IMR-90 (cell line): ENCODE measurements at regions not wholly inside any gene's neighbourhood (a gene's known extent, or its start where the extent isn't known, plus 50 kb on each side); places are given as distances from the start of the nearest gene placed in this dataset.

Experiments used
- ATAC-seq: fragments of 200-7000 bp; cut with Tn5 transposase; 2 replicates; pipeline ENCODE4 v1.9.1; 2020; ENCODE audit warnings: low read depth, mild to moderate bottlenecking, moderate library complexity
- BruUV-seq: library from RNA; stranded (reverse); fragments of 400-500 nt; replicated peaks from 2 replicates; lab custom pipeline; 2021; lab: Mats Ljungman, UMichigan
- CTCF ChIA-PET: fragments of 300-600 bp; formaldehyde crosslinking; extraction: SDS; loops from one replicate; lab custom pipeline; 2021; ENCODE audit warnings: antibody characterized with exemption; lab: Yijun Ruan, JAX
- POLR2A ChIA-PET: fragments of 300-600 bp; sonication (Branson Sonifier 250); formaldehyde crosslinking; loops from one replicate; lab custom pipeline; 2022; ENCODE audit warnings: antibody characterized with exemption; ENCODE audit not compliant: unreplicated experiment; lab: Charles Lee
- DNase-seq: peaks from one replicate; pipeline ENCODE4 v3.0.0; 2013
- H2AFZ ChIP-seq: replicated peaks from 2 replicates; pipeline ENCODE3; 2013; ENCODE audit warnings: low read length, mild to moderate bottlenecking; ENCODE audit not compliant: poor library complexity
- H2AK5ac ChIP-seq: 2 replicates; pipeline ENCODE4 v1.6.1; 2013; ENCODE audit warnings: low read depth, low read length, inconsistent platforms
- H2AK9ac ChIP-seq: replicated peaks from 2 replicates; pipeline ENCODE3; 2013; ENCODE audit warnings: mild to moderate bottlenecking, low read depth, low read length, moderate library complexity; ENCODE audit not compliant: poor library complexity
- H2BK120ac ChIP-seq: 2 replicates; pipeline ENCODE4 v1.6.1; 2013; ENCODE audit warnings: low read depth, low read length, inconsistent platforms
- H2BK15ac ChIP-seq: 3 replicates; pipeline ENCODE4 v1.6.1; 2013; ENCODE audit warnings: low read depth, low read length, inconsistent platforms
- H2BK20ac ChIP-seq: 2 replicates; pipeline ENCODE4 v1.6.1; 2013; ENCODE audit warnings: low read depth, mild to moderate bottlenecking, inconsistent platforms, low read length, moderate library complexity
- H2BK5ac ChIP-seq: 2 replicates; pipeline ENCODE4 v1.6.1; 2013; ENCODE audit warnings: mild to moderate bottlenecking, low read depth, low read length, inconsistent platforms; ENCODE audit not compliant: poor library complexity, severe bottlenecking
- H3K14ac ChIP-seq: replicated peaks from 2 replicates; pipeline ENCODE4 v1.6.1; 2013; ENCODE audit warnings: low read depth, low read length, inconsistent platforms
- H3K18ac ChIP-seq: 2 replicates; pipeline ENCODE4 v1.6.1; 2013; ENCODE audit warnings: low read depth, low read length, control low read depth
- H3K23ac ChIP-seq: 2 replicates; pipeline ENCODE4 v1.6.1; 2013; ENCODE audit warnings: low read depth, low read length, inconsistent platforms
- H3K27ac ChIP-seq: 2 replicates; pipeline ENCODE4 v1.5.1; 2013; ENCODE audit warnings: mild to moderate bottlenecking, control low read depth, low read length; ENCODE audit not compliant: insufficient read depth
- H3K27me3 ChIP-seq: 2 replicates; pipeline ENCODE4 v1.6.1; 2013; ENCODE audit warnings: low read length; ENCODE audit not compliant: control insufficient read depth, insufficient read depth
- H3K36me3 ChIP-seq: 2 replicates; pipeline ENCODE4 v1.6.1; 2013; ENCODE audit warnings: low read length, mixed read lengths; ENCODE audit not compliant: control insufficient read depth, insufficient read depth
- H3K4ac ChIP-seq: 2 replicates; pipeline ENCODE4 v1.6.1; 2013; ENCODE audit warnings: low read depth, low read length, inconsistent platforms
- H3K4me1 ChIP-seq: 2 replicates; pipeline ENCODE4 v1.6.1; 2013; ENCODE audit warnings: low read length, mixed read lengths; ENCODE audit not compliant: control insufficient read depth, insufficient read depth
- H3K4me2 ChIP-seq: 2 replicates; pipeline ENCODE4 v1.6.1; 2013; ENCODE audit warnings: low read depth, mild to moderate bottlenecking, control low read depth, low read length, moderate library complexity
- H3K4me3 ChIP-seq: 2 replicates; pipeline ENCODE4 v1.5.1; 2013; ENCODE audit warnings: low read depth, mild to moderate bottlenecking, control low read depth, low read length, moderate library complexity; ENCODE audit not compliant: insufficient read depth
- H3K56ac ChIP-seq: 2 replicates; pipeline ENCODE4 v1.6.1; 2013; ENCODE audit warnings: low read length, inconsistent platforms; ENCODE audit not compliant: insufficient read depth; ENCODE audit errors: extremely low read depth
- H3K79me1 ChIP-seq, 2 experiments: 2 replicates each; pipeline ENCODE4 v1.6.1; 2013; ENCODE audit warnings: low read length in 2 of 2, inconsistent platforms in 1 of 2, low read depth in 1 of 2
- H3K9ac ChIP-seq: 2 replicates; pipeline ENCODE4 v1.6.1; 2013; ENCODE audit warnings: low read depth, low read length, control low read depth
- H3K9me1 ChIP-seq: 2 replicates; pipeline ENCODE4 v1.6.1; 2013; ENCODE audit warnings: low read length, inconsistent platforms; ENCODE audit not compliant: insufficient read depth
- H3K9me3 ChIP-seq: 2 replicates; pipeline ENCODE4 v1.6.1; 2013; ENCODE audit warnings: low read length; ENCODE audit not compliant: control insufficient read depth, insufficient read depth
- H4K20me1 ChIP-seq: 2 replicates; pipeline ENCODE4 v1.6.1; 2013; ENCODE audit warnings: low read length, inconsistent platforms; ENCODE audit not compliant: insufficient read depth
- H4K5ac ChIP-seq: 2 replicates; pipeline ENCODE4 v1.6.1; 2013; ENCODE audit warnings: mild to moderate bottlenecking, low read depth, low read length, control low read depth
- H4K8ac ChIP-seq, 2 experiments: 2 replicates each; pipeline ENCODE4 v1.6.1; 2013; ENCODE audit warnings: low read depth in 2 of 2, low read length in 2 of 2, control low read depth in 1 of 2, inconsistent platforms in 1 of 2
- H4K91ac ChIP-seq: 2 replicates; pipeline ENCODE4 v1.6.1; 2013; ENCODE audit warnings: low read depth, low read length, inconsistent platforms; ENCODE audit not compliant: insufficient read depth
- BHLHE40 ChIP-seq: fragments of 150-350 bp; IDR thresholded peaks from 2 replicates; pipeline ENCODE4 v1.6.1; 2016; ENCODE audit warnings: mild to moderate bottlenecking, low read depth, low read length
- CEBPB ChIP-seq: IDR thresholded peaks from 2 replicates; pipeline ENCODE4 v1.6.1; 2012; ENCODE audit warnings: low read depth, low read length, improper control_type of control experiment
- CHD1 ChIP-seq: IDR thresholded peaks from 2 replicates; pipeline ENCODE4 v1.6.1; 2012; ENCODE audit warnings: low read depth, low read length, improper control_type of control experiment
- FOS ChIP-seq: fragments of 150-350 bp; IDR thresholded peaks from 2 replicates; pipeline ENCODE4 v1.6.1; 2016; ENCODE audit warnings: low read depth, low read length
- MAFK ChIP-seq: IDR thresholded peaks from 2 replicates; pipeline ENCODE4 v1.6.1; 2012; ENCODE audit warnings: low read depth, low read length, improper control_type of control experiment
- MAZ ChIP-seq: IDR thresholded peaks from 2 replicates; pipeline ENCODE4 v1.6.1; 2012; ENCODE audit warnings: low read depth, mild to moderate bottlenecking, low read length, improper control_type of control experiment, moderate library complexity, borderline replicate concordance
- MXI1 ChIP-seq: IDR thresholded peaks from 2 replicates; pipeline ENCODE4 v1.6.1; 2012; ENCODE audit warnings: low read depth, mild to moderate bottlenecking, low read length, moderate library complexity, borderline replicate concordance
- NFE2L2 ChIP-seq: fragments of 150-350 bp; IDR thresholded peaks from 2 replicates; pipeline ENCODE4 v1.6.1; 2016; ENCODE audit warnings: low read depth, mild to moderate bottlenecking, low read length
- POLR2A ChIP-seq: IDR thresholded peaks from 2 replicates; pipeline ENCODE4 v1.6.1; 2012; ENCODE audit warnings: mild to moderate bottlenecking, low read depth, low read length
- RAD21 ChIP-seq: IDR thresholded peaks from 2 replicates; pipeline ENCODE4 v1.6.1; 2012; ENCODE audit warnings: low read length, improper control_type of control experiment
- RCOR1 ChIP-seq: IDR thresholded peaks from 2 replicates; pipeline ENCODE4 v1.6.1; 2012; ENCODE audit warnings: mild to moderate bottlenecking, low read length, improper control_type of control experiment; ENCODE audit not compliant: insufficient replicate concordance
- RFX5 ChIP-seq: IDR thresholded peaks from 2 replicates; pipeline ENCODE4 v1.8.0; 2012; ENCODE audit warnings: low read depth, mild to moderate bottlenecking, low read length, moderate library complexity
- SMC3 ChIP-seq: fragments of 150-350 bp; IDR thresholded peaks from 2 replicates; pipeline ENCODE4 v1.6.1; 2016; ENCODE audit warnings: low read depth, mild to moderate bottlenecking, antibody characterized with exemption, low read length, moderate library complexity
- USF2 ChIP-seq: fragments of 150-350 bp; IDR thresholded peaks from 2 replicates; pipeline ENCODE4 v1.6.1; 2017; ENCODE audit warnings: mild to moderate bottlenecking, antibody characterized with exemption, low read length, low read depth
- WGBS, 2 experiments: methylation state at CpG; one replicate each; pipeline versions ENCODE4 v1.1.5 to v1.1.7; 2013; ENCODE audit warnings: missing lambda C conversion rate in 2 of 2; ENCODE audit not compliant: insufficient read length in 1 of 2; ENCODE audit errors: extremely low coverage in 2 of 2; 5-methylcytosine and 5-hydroxymethylcytosine counted together
- dilution Hi-C: fragments of 300-500 bp; cut with HindIII; formaldehyde crosslinking; loops from one replicate; pipeline ENCODE4 v1.14.3; 2018; ENCODE audit warnings: low sequenced_read_pairs; ENCODE audit not compliant: unreplicated experiment
- in situ Hi-C: fragments of 300-500 bp; cut with MboI; formaldehyde crosslinking; loops from 3 replicates; pipeline ENCODE4 v1.14.3; 2019; ENCODE audit warnings: low sequenced_read_pairs, inconsistent platforms, mixed read lengths
- intact Hi-C: fragments of 100-400 bp; cut with micrococcal nuclease; formaldehyde crosslinking; loops from 2 replicates; pipeline ENCODE4 v1.10.0; 2022
- TF ChIP-seq, protein P1 (sequence below): fragments of 150-350 bp; IDR thresholded peaks from 2 replicates; pipeline ENCODE4 v1.6.1; 2016; ENCODE audit warnings: low read depth, mild to moderate bottlenecking, low read length, moderate library complexity, borderline replicate concordance
- TF ChIP-seq, protein P2 (sequence below): conservative IDR thresholded peaks from 2 replicates; pipeline ENCODE4 v1.5.1; 2012; ENCODE audit warnings: mild to moderate bottlenecking, low read depth, low read length, improper control_type of control experiment

DNA sequence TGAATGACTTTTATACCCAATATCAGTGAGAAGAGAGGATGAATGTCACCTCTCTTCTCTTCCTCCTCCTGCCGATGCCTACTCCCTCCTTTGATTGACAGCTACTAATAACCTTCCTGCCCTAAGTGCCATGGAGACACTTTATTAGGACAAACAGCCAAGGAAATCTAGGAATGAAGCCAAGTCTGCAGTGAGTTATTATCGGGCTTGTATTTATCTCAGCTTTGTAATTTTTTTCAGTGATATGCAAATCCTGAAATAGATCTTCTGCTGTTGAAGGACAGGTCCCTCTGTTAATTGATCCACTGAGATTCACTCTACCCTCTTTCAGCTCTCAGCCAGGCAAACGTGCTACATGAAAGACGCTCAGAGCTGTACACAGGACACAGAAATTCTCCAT lies 686.7 kb downstream of the TMEM182 start:
- ChIA-PET CTCF (no interaction called here), POLR2A (no interaction called here)
- H3K4me2 ChIP-seq = no peak overlapping the region
- intact Hi-C loops = no loop called here
- H2AFZ ChIP-seq = no peak overlapping the region
- H3K18ac ChIP-seq = no peak overlapping the region
- TF ChIP-seq CHD1 = no peak
- TF ChIP-seq MXI1 = no peak
- TF ChIP-seq POLR2A = no peak
- no peak for TF ChIP-seq CEBPB
- TF ChIP-seq MAZ = no peak
- no peak for TF ChIP-seq RFX5
- TF ChIP-seq RCOR1 = no peak
- TF ChIP-seq, protein P1, sequence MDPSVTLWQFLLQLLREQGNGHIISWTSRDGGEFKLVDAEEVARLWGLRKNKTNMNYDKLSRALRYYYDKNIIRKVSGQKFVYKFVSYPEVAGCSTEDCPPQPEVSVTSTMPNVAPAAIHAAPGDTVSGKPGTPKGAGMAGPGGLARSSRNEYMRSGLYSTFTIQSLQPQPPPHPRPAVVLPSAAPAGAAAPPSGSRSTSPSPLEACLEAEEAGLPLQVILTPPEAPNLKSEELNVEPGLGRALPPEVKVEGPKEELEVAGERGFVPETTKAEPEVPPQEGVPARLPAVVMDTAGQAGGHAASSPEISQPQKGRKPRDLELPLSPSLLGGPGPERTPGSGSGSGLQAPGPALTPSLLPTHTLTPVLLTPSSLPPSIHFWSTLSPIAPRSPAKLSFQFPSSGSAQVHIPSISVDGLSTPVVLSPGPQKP = no peak
- no peak for TF ChIP-seq BHLHE40
- TF ChIP-seq MAFK = no peak
- TF ChIP-seq USF2 = no peak
- TF ChIP-seq FOS = no peak
- no peak for TF ChIP-seq RAD21
- TF ChIP-seq, protein P2, sequence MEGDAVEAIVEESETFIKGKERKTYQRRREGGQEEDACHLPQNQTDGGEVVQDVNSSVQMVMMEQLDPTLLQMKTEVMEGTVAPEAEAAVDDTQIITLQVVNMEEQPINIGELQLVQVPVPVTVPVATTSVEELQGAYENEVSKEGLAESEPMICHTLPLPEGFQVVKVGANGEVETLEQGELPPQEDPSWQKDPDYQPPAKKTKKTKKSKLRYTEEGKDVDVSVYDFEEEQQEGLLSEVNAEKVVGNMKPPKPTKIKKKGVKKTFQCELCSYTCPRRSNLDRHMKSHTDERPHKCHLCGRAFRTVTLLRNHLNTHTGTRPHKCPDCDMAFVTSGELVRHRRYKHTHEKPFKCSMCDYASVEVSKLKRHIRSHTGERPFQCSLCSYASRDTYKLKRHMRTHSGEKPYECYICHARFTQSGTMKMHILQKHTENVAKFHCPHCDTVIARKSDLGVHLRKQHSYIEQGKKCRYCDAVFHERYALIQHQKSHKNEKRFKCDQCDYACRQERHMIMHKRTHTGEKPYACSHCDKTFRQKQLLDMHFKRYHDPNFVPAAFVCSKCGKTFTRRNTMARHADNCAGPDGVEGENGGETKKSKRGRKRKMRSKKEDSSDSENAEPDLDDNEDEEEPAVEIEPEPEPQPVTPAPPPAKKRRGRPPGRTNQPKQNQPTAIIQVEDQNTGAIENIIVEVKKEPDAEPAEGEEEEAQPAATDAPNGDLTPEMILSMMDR = no peak
- no peak for TF ChIP-seq SMC3
- TF ChIP-seq NFE2L2 = no peak
- no peaks in the 10 kb centered on the region for H3K9me1 ChIP-seq
- BruUV-seq = no TSS peak
- H3K9ac ChIP-seq = no peak overlapping the region
- dilution Hi-C loops = no loop called here
- H2AK9ac ChIP-seq = no peak overlapping the region
- no peak overlapping the region for H3K23ac ChIP-seq
- H4K5ac ChIP-seq = no peak overlapping the region
- in situ Hi-C loops = no loop called here
- H3K9me3 ChIP-seq = peaks cover 3% of the 10 kb centered on the region; the same call in 1 of the 2 replicates
- no peaks in the 10 kb centered on the region for H3K27me3 ChIP-seq
- no peak overlapping the region for H3K4ac ChIP-seq
- H3K4me1 ChIP-seq = no peaks in the 10 kb centered on the region
- H2AK5ac ChIP-seq = no peak overlapping the region
- no peak for DNase-seq
- no peak overlapping the region for H2BK5ac ChIP-seq
- no peak overlapping the region for H3K56ac ChIP-seq
- H3K79me1 ChIP-seq = no peaks in the 10 kb centered on the region
- no peak overlapping the region for H2BK120ac ChIP-seq
- no peak overlapping the region for H3K14ac ChIP-seq
- H2BK15ac ChIP-seq = no peak overlapping the region
- WGBS, 2 experiments = no CpG with 5 or more reads among the region's 4 CpGs
- H3K27ac ChIP-seq = no peak overlapping the region
- H3K36me3 ChIP-seq = no peaks in the 10 kb centered on the region
- no peaks in the 10 kb centered on the region for H4K20me1 ChIP-seq
- no peak overlapping the region for H3K4me3 ChIP-seq
- no peak for ATAC-seq
- H2BK20ac ChIP-seq = no peak overlapping the region
- H4K8ac ChIP-seq = no peak overlapping the region
- no peak overlapping the region for H4K91ac ChIP-seq
